ENCODE measurements at regions not wholly inside any gene's neighbourhood (a gene's known extent, or its start where the extent isn't known, plus 50 kb on each side); places are given as distances from the start of the nearest gene placed in this dataset.

- ChIA-PET CTCF (no interaction called here), POLR2A (no interaction called here)
- no peak for DNase-seq
Observed at GRCh38 chr7:109763611-109764010, 1193.9 kb downstream of the DNAJB9 start.

DNA sequence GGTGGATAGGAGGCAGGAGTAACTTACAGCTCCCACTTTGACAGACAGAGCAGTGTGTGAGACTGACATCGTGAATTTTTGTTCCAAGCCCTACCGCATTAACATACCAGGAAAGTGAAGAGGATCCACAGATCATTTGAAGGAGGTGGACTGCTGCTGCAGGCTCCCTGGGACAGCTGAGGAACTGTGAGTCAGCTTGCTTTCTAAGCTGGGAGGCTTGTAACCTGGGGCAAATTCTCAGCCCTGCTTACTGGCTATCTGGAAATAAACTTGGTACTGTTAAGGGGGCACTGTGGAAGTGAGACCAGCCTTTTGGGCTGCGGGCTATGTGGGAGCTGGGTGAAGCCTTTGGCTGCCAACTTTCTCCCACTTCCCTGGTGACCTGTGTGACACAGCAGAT is 1202.5 kb downstream of the DNAJB9 start:
- no peak overlapping the region for H3K27ac Mint-ChIP-seq
- H3K36me3 Mint-ChIP-seq (ENCODE audit: low read depth), result no peaks in the 10 kb centered on the region
- peaks cover 2% of the 10 kb centered on the region for H3K9me3 Mint-ChIP-seq (ENCODE audit: low read depth)
- H3K4me3 Mint-ChIP-seq, result no peak overlapping the region
- CTCF ChIA-PET, result no interaction called here
- no peaks in the 10 kb centered on the region for H3K27me3 Mint-ChIP-seq
- ATAC-seq (no peak), DNase-seq (no peak)
- no peaks in the 10 kb centered on the region for H3K4me1 Mint-ChIP-seq
- POLR2A ChIA-PET, result no interaction called here
- intact Hi-C loops (cut with DNase I, micrococcal nuclease), result no loop called here

More at GRCh38 chr7:109763611-109764010, 1193.9 kb downstream of the DNAJB9 start:
- intact Hi-C loops (cut with DNase I, micrococcal nuclease), result no loop called here
- Mint-ChIP-seq H3K27ac (no peak overlapping the region), H3K36me3 (ENCODE audit: low read depth) (no peaks in the 10 kb centered on the region), H3K4me1 (no peaks in the 10 kb centered on the region), H3K4me3 (no peak overlapping the region), H3K27me3 (no peaks in the 10 kb centered on the region), H3K9me3 (ENCODE audit: low read depth) (peaks cover 2% of the 10 kb centered on the region)
- no peak for ATAC-seq

- ATAC-seq (no peak), DNase-seq (no peak)
- CTCF ChIA-PET, result no interaction called here
- POLR2A ChIA-PET, result no interaction called here
- intact Hi-C loops (cut with DNase I, micrococcal nuclease), result no loop called here
- Mint-ChIP-seq H3K27ac (no peak overlapping the region), H3K36me3 (ENCODE audit: low read depth) (no peaks in the 10 kb centered on the region), H3K4me3 (no peak overlapping the region), H3K9me3 (ENCODE audit: low read depth) (no peaks in the 10 kb centered on the region), H3K4me1 (no peaks in the 10 kb centered on the region), H3K27me3 (no peaks in the 10 kb centered on the region)
Observed at GRCh38 chr7:109782806-109783205, 1213.1 kb downstream of the DNAJB9 start.

DNA sequence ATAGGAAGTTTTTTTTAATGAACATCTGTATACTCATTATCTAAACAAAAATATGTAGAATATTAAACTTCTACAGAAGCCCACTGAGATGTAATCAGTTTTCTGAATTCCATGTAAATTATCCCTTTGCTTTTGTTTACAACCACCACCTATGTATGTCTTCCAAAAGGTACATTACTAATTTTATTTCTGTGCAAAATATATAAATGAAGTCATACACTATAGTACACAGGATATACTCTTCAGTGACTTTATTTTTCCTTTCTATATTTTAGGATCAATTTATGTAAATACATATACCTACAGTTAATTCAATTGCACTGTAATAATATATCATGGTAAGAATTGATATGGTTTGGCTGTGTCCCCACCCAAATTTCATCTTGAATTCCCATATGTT is 1236.9 kb downstream of the DNAJB9 start:
- Mint-ChIP-seq H3K36me3 (ENCODE audit: low read depth) (no peaks in the 10 kb centered on the region), H3K4me1 (no peaks in the 10 kb centered on the region), H3K27ac (no peak overlapping the region), H3K4me3 (no peak overlapping the region), H3K27me3 (no peaks in the 10 kb centered on the region), H3K9me3 (ENCODE audit: low read depth) (peaks cover 5% of the 10 kb centered on the region)
- no peak for DNase-seq
- POLR2A ChIA-PET, result no interaction called here
- CTCF ChIA-PET, result no interaction called here
- intact Hi-C loops (cut with DNase I, micrococcal nuclease), result no loop called here
- no peak for ATAC-seq

DNA sequence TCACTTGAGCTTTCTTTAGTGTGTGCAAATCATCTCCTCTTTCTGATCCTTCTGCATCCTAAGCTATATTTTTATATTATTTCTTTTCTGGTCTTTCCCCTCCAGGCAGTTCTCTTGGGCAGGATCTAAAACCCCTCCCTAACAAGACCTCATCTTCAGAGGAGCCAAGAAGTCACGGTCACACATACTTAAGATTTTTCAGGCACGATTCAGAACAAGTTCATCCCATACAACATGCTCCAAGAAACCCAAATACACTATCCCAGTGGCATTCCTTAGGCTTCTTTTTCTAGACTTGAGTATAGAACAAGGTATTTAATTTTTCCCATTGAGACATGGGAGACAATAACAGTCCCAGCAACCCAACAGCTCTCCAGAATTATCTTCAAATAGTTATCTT is 1251.5 kb downstream of the DNAJB9 start:
- DNase-seq, result no peak
- POLR2A ChIA-PET, result no interaction called here
- CTCF ChIA-PET, result interaction anchor here (1.0 kb wide), 1 partner anchor 9 kb away, joined by 3 read pairs; no protein-coding TSS in a partner anchor
- intact Hi-C loops (cut with DNase I, micrococcal nuclease), result no loop called here
- Mint-ChIP-seq H3K9me3 (ENCODE audit: low read depth) (peaks cover 15% of the 10 kb centered on the region), H3K4me1 (no peaks in the 10 kb centered on the region), H3K27me3 (no peaks in the 10 kb centered on the region), H3K27ac (no peak overlapping the region), H3K36me3 (ENCODE audit: low read depth) (no peaks in the 10 kb centered on the region), H3K4me3 (no peak overlapping the region)
- no peak for ATAC-seq

DNA sequence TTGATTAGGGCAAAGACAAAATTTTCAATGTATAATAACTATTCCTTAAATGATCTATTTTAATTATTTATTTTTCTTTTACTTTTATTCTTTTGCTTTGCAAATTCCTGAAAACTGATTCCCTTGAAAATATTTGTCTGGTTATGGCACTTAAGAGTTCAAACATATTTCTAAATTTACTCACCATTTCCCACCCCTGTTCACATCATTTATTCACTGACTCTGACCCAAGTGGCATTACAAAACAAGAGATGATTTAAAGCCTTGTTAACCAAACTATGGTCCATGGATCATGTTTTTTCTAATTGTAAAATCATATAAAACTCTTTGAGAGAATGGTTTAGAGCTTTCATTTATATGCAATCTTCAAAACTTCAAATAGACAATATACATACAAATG is 1256.1 kb upstream of the LRRN3 start:
- ATAC-seq (no peak), DNase-seq (no peak)
- H3K27ac Mint-ChIP-seq, result no peak overlapping the region
- intact Hi-C loops (cut with DNase I, micrococcal nuclease), result no loop called here
- ChIA-PET CTCF (no interaction called here), POLR2A (no interaction called here)
- H3K9me3 Mint-ChIP-seq (ENCODE audit: low read depth), result peaks cover 3% of the 10 kb centered on the region
- no peak overlapping the region for H3K4me3 Mint-ChIP-seq
- no peaks in the 10 kb centered on the region for H3K4me1 Mint-ChIP-seq
- no peaks in the 10 kb centered on the region for H3K36me3 Mint-ChIP-seq (ENCODE audit: low read depth)
- peaks cover 4% of the 10 kb centered on the region for H3K27me3 Mint-ChIP-seq

DNA sequence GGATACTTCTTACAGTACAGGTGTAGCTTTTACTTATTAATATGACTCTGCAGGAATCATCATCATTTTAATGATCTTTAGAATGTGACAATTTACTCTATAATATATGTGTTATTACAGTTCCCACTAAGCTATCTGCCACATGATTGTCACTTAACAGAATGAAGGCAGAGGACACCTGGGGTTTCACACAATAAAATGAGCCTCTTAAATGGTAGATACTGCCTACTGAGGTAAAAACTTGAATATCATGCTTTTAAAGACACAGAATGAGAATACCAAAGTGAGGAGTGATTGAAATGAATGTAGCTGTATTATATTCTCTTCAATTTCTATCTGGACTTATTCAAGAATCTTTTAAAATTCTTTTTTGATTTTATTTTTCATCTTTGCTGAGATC is 1255.3 kb upstream of the LRRN3 start:
- H3K9me3 Mint-ChIP-seq (ENCODE audit: low read depth), result peaks cover 3% of the 10 kb centered on the region
- DNase-seq (no peak), ATAC-seq (no peak)
- intact Hi-C loops (cut with DNase I, micrococcal nuclease), result no loop called here
- no peak overlapping the region for H3K4me3 Mint-ChIP-seq
- H3K36me3 Mint-ChIP-seq (ENCODE audit: low read depth), result no peaks in the 10 kb centered on the region
- H3K27ac Mint-ChIP-seq, result no peak overlapping the region
- H3K4me1 Mint-ChIP-seq, result no peaks in the 10 kb centered on the region
- CTCF ChIA-PET, result interaction anchor here (0.8 kb wide), 1 partner anchor 621 kb away, joined by 4 read pairs; no protein-coding TSS in a partner anchor
- H3K27me3 Mint-ChIP-seq, result peaks cover 4% of the 10 kb centered on the region
- POLR2A ChIA-PET, result no interaction called here

GRCh38 chr7:109836016-109836415 is 1254.9 kb upstream of the LRRN3 start:
- no peaks in the 10 kb centered on the region for H3K4me1 Mint-ChIP-seq
- ChIA-PET CTCF (interaction anchor here (0.8 kb wide), 1 partner anchor 621 kb away, joined by 4 read pairs; no protein-coding TSS in a partner anchor), POLR2A (no interaction called here)
- H3K9me3 Mint-ChIP-seq (ENCODE audit: low read depth), result peaks cover 3% of the 10 kb centered on the region
- H3K27me3 Mint-ChIP-seq, result peaks cover 4% of the 10 kb centered on the region
- ATAC-seq (no peak), DNase-seq (no peak)
- H3K27ac Mint-ChIP-seq, result no peak overlapping the region
- no peak overlapping the region for H3K4me3 Mint-ChIP-seq
- no peaks in the 10 kb centered on the region for H3K36me3 Mint-ChIP-seq (ENCODE audit: low read depth)
- intact Hi-C loops (cut with DNase I, micrococcal nuclease), result no loop called here

DNA sequence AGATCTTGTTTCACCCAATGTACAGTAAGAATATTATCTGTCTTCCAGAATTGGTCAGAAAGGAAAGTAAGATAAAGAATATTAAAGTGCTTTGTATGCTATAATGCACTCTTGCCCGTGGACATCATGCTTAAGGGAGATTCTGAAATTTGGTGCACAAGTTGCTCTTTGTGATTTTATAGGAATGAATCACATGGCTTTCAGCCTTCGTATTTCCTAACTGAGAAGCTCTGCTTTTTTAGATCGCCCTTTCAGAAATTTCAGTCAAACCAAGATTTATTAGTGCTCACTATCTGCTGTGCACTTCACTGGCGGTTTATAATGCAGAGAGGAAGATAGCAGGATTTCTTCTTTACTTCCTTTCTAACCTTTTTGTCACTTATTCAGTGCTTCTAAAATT is 1248.5 kb upstream of the LRRN3 start:
- Mint-ChIP-seq H3K9me3 (ENCODE audit: low read depth) (peaks cover 3% of the 10 kb centered on the region), H3K27me3 (peaks cover 2% of the 10 kb centered on the region), H3K27ac (no peak overlapping the region), H3K4me3 (no peak overlapping the region), H3K4me1 (no peaks in the 10 kb centered on the region), H3K36me3 (ENCODE audit: low read depth) (no peaks in the 10 kb centered on the region)
- ATAC-seq (no peak), DNase-seq (no peak)
- intact Hi-C loops (cut with DNase I, micrococcal nuclease), result loop anchor here in 1 of 2 experiments (10.0 kb wide), 1 partner anchor 602 kb away; no protein-coding TSS in a partner anchor
- ChIA-PET CTCF (no interaction called here), POLR2A (no interaction called here)

GRCh38 chr7:109844362-109844761 is 1246.6 kb upstream of the LRRN3 start:
- Mint-ChIP-seq H3K27ac (no peak overlapping the region), H3K27me3 (no peaks in the 10 kb centered on the region), H3K4me3 (no peak overlapping the region), H3K9me3 (ENCODE audit: low read depth) (no peaks in the 10 kb centered on the region), H3K36me3 (ENCODE audit: low read depth) (no peaks in the 10 kb centered on the region), H3K4me1 (no peaks in the 10 kb centered on the region)
- POLR2A ChIA-PET, result no interaction called here
- CTCF ChIA-PET, result interaction anchor here (2.9 kb wide), 1 partner anchor 1254 kb away, joined by 7 read pairs; no protein-coding TSS in a partner anchor
- ATAC-seq (no peak), DNase-seq (no peak)
- intact Hi-C loops (cut with DNase I, micrococcal nuclease), result loop anchor here (1.0 to 10.0 kb wide), 4 partner anchors 600 to 1890 kb away; no protein-coding TSS in a partner anchor

GRCh38 chr7:109864230-109864629 is 1226.7 kb upstream of the LRRN3 start:
- no peak for ATAC-seq
- ChIA-PET CTCF (no interaction called here), POLR2A (no interaction called here)
- no peaks in the 10 kb centered on the region for H3K36me3 Mint-ChIP-seq (ENCODE audit: low read depth)
- intact Hi-C loops (cut with DNase I, micrococcal nuclease), result no loop called here
- no peaks in the 10 kb centered on the region for H3K27me3 Mint-ChIP-seq
- H3K9me3 Mint-ChIP-seq (ENCODE audit: low read depth), result no peaks in the 10 kb centered on the region
- H3K4me3 Mint-ChIP-seq, result no peak overlapping the region
- H3K4me1 Mint-ChIP-seq, result no peaks in the 10 kb centered on the region
- DNase-seq, result no peak
- H3K27ac Mint-ChIP-seq, result no peak overlapping the region

GRCh38 chr7:109868215-109868860 is 1222.6 kb upstream of the LRRN3 start:
- H3K27ac Mint-ChIP-seq, result no peak overlapping the region
- intact Hi-C loops (cut with DNase I, micrococcal nuclease), result no loop called here
- DNase-seq, result no peak
- CTCF ChIA-PET, result no interaction called here
- H3K4me1 Mint-ChIP-seq, result no peaks in the 10 kb centered on the region
- H3K4me3 Mint-ChIP-seq, result no peak overlapping the region
- no peaks in the 10 kb centered on the region for H3K9me3 Mint-ChIP-seq (ENCODE audit: low read depth)
- H3K36me3 Mint-ChIP-seq (ENCODE audit: low read depth), result no peaks in the 10 kb centered on the region
- POLR2A ChIA-PET, result no interaction called here
- ATAC-seq, result no peak
- H3K27me3 Mint-ChIP-seq, result peaks cover 3% of the 10 kb centered on the region
